Middle frontal gyrus (tissue), 1 donor: ENCODE measurements at regions not wholly inside any gene's neighbourhood (a gene's known extent, or its start where the extent isn't known, plus 50 kb on each side); places are given as distances from the start of the nearest gene placed in this dataset.
"Not testable (repeated sequence)": the region's sequence is repeated elsewhere in the genome, so short reads cannot be mapped to it uniquely, and the experiment has no call there.

ENCODE experiments used
- DNase-seq: peaks from one replicate; pipeline ENCODE4 v3.0.0-alpha.2; 2015; ENCODE audit warnings: low spot score; ENCODE audit errors: extremely low spot score

- DNase-seq = no peak
These were observed 135.1 kb upstream of the ZWINT start for GRCh38 chr10:56496186-56496486.

- DNase-seq = no peak
These were observed 126.7 kb upstream of the ZWINT start for GRCh38 chr10:56487746-56488145.

- no peak for DNase-seq
These were observed 120.5 kb upstream of the ZWINT start for GRCh38 chr10:56481521-56482091.

GRCh38 chr10:56472978-56473377 lies 111.9 kb upstream of the ZWINT start:
- DNase-seq = no peak

- no peak for DNase-seq
These were observed 109.6 kb upstream of the ZWINT start for GRCh38 chr10:56470701-56471100.

- no peak for DNase-seq
These were observed 108.4 kb upstream of the ZWINT start for GRCh38 chr10:56469482-56469881.

- DNase-seq = no peak
These were observed 104.9 kb upstream of the ZWINT start for GRCh38 chr10:56466005-56466404.

- no peak for DNase-seq
These were observed 88.7 kb upstream of the ZWINT start for GRCh38 chr10:56449770-56450169.

- DNase-seq = not testable (repeated sequence)
These were observed 86.6 kb upstream of the ZWINT start for GRCh38 chr10:56447613-56448012.

- DNase-seq = not testable (repeated sequence)
These were observed 80.3 kb upstream of the ZWINT start for GRCh38 chr10:56441337-56441736.
